ENCODE measurements at regions not wholly inside any gene's neighbourhood (a gene's known extent, or its start where the extent isn't known, plus 50 kb on each side); places are given as distances from the start of the nearest gene placed in this dataset.

DNA sequence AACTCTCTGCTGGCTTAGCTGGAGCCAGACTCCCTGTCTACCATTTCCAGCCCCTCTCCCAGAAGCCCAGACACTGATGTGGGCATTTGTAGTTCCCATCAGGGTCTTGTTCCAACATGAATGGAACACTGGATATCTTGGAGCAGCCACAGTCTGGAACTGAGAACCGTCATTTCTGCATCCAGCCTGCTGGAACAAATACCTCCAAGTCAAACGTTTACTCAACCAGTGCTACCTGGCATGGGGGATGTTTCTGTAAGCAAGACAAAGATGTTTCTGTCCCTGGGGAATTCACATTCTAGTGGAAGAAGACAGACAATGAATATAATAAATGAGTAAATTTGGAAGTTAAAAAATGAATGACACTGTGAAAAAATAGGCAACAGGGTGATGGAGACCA lies 70.8 kb upstream of the ZNF438 start:
- Histone ChIP-seq H2BK120ac (ENCODE audit: insufficient read depth, low read length, poor library complexity) (no peak overlapping the region), H4K12ac (ENCODE audit: low read depth, low read length) (no peak overlapping the region), H2AFZ (ENCODE audit: insufficient read depth, low read length, poor library complexity) (no peak overlapping the region), H2AK5ac (ENCODE audit: low read length) (no peak overlapping the region), H2BK12ac (ENCODE audit: low read length) (no peak overlapping the region), H3K27me3 (ENCODE audit: insufficient read depth, low read length) (no peaks in the 10 kb centered on the region), H3K36me3 (ENCODE audit: control insufficient read depth in 1 of 2, insufficient read depth in 2 of 2, low read length in 2 of 2) (no peaks in the 10 kb centered on the region), H2BK5ac (ENCODE audit: low read depth, low read length, poor library complexity) (no peak overlapping the region), H3K9ac (ENCODE audit: low read length) (no peak overlapping the region), H3K4me3 (ENCODE audit: low read depth, low read length) (no peak overlapping the region), H3K14ac (ENCODE audit: low read length) (no peak overlapping the region), H3K4ac (ENCODE audit: low read depth, low read length) (no peak overlapping the region), H4K8ac (ENCODE audit: low read depth, low read length) (no peak overlapping the region), H3K79me1 (ENCODE audit: low read length) (peaks cover 2% of the 10 kb centered on the region), H4K91ac (ENCODE audit: low read depth, low read length) (no peak overlapping the region), H3K79me2 (ENCODE audit: control insufficient read depth, insufficient read depth, low read length, poor library complexity) (no peaks in the 10 kb centered on the region), H3K9me3 (ENCODE audit: insufficient read depth, low read depth, low read length) (no peaks in the 10 kb centered on the region), H3K23ac (ENCODE audit: low read length) (no peak overlapping the region), H3K18ac (ENCODE audit: low read length) (no peak overlapping the region), H3K4me1 (ENCODE audit: control insufficient read depth in 1 of 2, insufficient read depth in 2 of 2, low read length in 2 of 2) (peaks cover 0 to 3% of the 10 kb centered on the region in 2 experiments), H3K4me2 (ENCODE audit: low read length) (no peak overlapping the region), H3K27ac (ENCODE audit: low read depth, low read length) (no peak overlapping the region)
- no peak for DNase-seq
- no CpG with 5 or more reads among the region's 2 CpGs for whole genome bisulfite sequencing (ENCODE audit: extremely low coverage, insufficient coverage, insufficient read length)

DNA sequence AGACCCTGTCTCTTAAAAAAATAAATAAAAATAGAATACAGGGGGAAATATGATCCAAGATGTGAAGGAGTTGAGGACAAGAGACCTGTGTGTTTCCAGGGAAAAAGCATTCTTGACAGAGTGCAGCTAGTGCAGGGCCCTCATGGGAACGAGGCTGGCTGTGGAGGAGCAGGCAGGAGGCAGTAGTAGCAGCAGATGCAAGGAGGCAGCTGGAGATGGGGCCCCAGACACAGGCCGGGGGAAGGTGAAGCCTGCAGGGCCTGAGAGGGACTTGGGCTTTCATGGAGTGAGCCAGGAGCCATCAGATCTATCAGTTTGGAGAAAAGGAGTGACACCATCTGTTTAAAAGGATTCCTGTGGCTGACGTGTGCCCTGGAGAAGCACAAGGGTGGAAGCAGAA lies 71.4 kb upstream of the ZNF438 start:
- Histone ChIP-seq H3K79me1 (ENCODE audit: low read length) (peaks cover 2% of the 10 kb centered on the region), H4K8ac (ENCODE audit: low read depth, low read length) (no peak overlapping the region), H3K27ac (ENCODE audit: low read depth, low read length) (no peak overlapping the region), H3K79me2 (ENCODE audit: control insufficient read depth, insufficient read depth, low read length, poor library complexity) (no peaks in the 10 kb centered on the region), H3K27me3 (ENCODE audit: insufficient read depth, low read length) (no peaks in the 10 kb centered on the region), H3K36me3 (ENCODE audit: control insufficient read depth in 1 of 2, insufficient read depth in 2 of 2, low read length in 2 of 2) (no peaks in the 10 kb centered on the region), H2AK5ac (ENCODE audit: low read length) (no peak overlapping the region), H3K4me2 (ENCODE audit: low read length) (no peak overlapping the region), H3K18ac (ENCODE audit: low read length) (no peak overlapping the region), H3K4ac (ENCODE audit: low read depth, low read length) (no peak overlapping the region), H3K14ac (ENCODE audit: low read length) (no peak overlapping the region), H3K4me3 (ENCODE audit: low read depth, low read length) (no peak overlapping the region), H3K23ac (ENCODE audit: low read length) (no peak overlapping the region), H2BK5ac (ENCODE audit: low read depth, low read length, poor library complexity) (no peak overlapping the region), H4K91ac (ENCODE audit: low read depth, low read length) (no peak overlapping the region), H2BK120ac (ENCODE audit: insufficient read depth, low read length, poor library complexity) (no peak overlapping the region), H4K12ac (ENCODE audit: low read depth, low read length) (no peak overlapping the region), H2AFZ (ENCODE audit: insufficient read depth, low read length, poor library complexity) (no peak overlapping the region), H3K9me3 (ENCODE audit: insufficient read depth, low read depth, low read length) (no peaks in the 10 kb centered on the region), H3K4me1 (ENCODE audit: control insufficient read depth in 1 of 2, insufficient read depth in 2 of 2, low read length in 2 of 2) (peaks cover 0 to 3% of the 10 kb centered on the region in 2 experiments), H3K9ac (ENCODE audit: low read length) (no peak overlapping the region), H2BK12ac (ENCODE audit: low read length) (no peak overlapping the region)
- WGBS (ENCODE audit: extremely low coverage, insufficient coverage, insufficient read length): no CpG with 5 or more reads among the region's 3 CpGs
- no peak for DNase-seq

- no peak overlapping the region for H2BK12ac ChIP-seq (ENCODE audit: low read length)
- no peak overlapping the region for H3K18ac ChIP-seq (ENCODE audit: low read length)
- no peak overlapping the region for H4K12ac ChIP-seq (ENCODE audit: low read depth, low read length)
- no peaks in the 10 kb centered on the region for H3K4me1 ChIP-seq (ENCODE audit: control insufficient read depth in 1 of 2, insufficient read depth in 2 of 2, low read length in 2 of 2)
- H3K23ac ChIP-seq (ENCODE audit: low read length): no peak overlapping the region
- no peak overlapping the region for H3K4me2 ChIP-seq (ENCODE audit: low read length)
- H2BK5ac ChIP-seq (ENCODE audit: low read depth, low read length, poor library complexity): no peak overlapping the region
- WGBS (ENCODE audit: extremely low coverage, insufficient coverage, insufficient read length): no CpG with 5 or more reads among the region's 3 CpGs
- H3K14ac ChIP-seq (ENCODE audit: low read length): no peak overlapping the region
- H3K9ac ChIP-seq (ENCODE audit: low read length): no peak overlapping the region
- no peak overlapping the region for H2AFZ ChIP-seq (ENCODE audit: insufficient read depth, low read length, poor library complexity)
- H3K4ac ChIP-seq (ENCODE audit: low read depth, low read length): no peak overlapping the region
- no peaks in the 10 kb centered on the region for H3K27me3 ChIP-seq (ENCODE audit: insufficient read depth, low read length)
- H3K79me1 ChIP-seq (ENCODE audit: low read length): no peaks in the 10 kb centered on the region
- no peak overlapping the region for H4K8ac ChIP-seq (ENCODE audit: low read depth, low read length)
- no peak overlapping the region for H2BK120ac ChIP-seq (ENCODE audit: insufficient read depth, low read length, poor library complexity)
- peaks cover 4% of the 10 kb centered on the region for H3K9me3 ChIP-seq (ENCODE audit: insufficient read depth, low read depth, low read length)
- no peak overlapping the region for H4K91ac ChIP-seq (ENCODE audit: low read depth, low read length)
- H2AK5ac ChIP-seq (ENCODE audit: low read length): no peak overlapping the region
- no peaks in the 10 kb centered on the region for H3K36me3 ChIP-seq (ENCODE audit: control insufficient read depth in 1 of 2, insufficient read depth in 2 of 2, low read length in 2 of 2)
- no peaks in the 10 kb centered on the region for H3K79me2 ChIP-seq (ENCODE audit: control insufficient read depth, insufficient read depth, low read length, poor library complexity)
- no peak overlapping the region for H3K4me3 ChIP-seq (ENCODE audit: low read depth, low read length)
- H3K27ac ChIP-seq (ENCODE audit: low read depth, low read length): no peak overlapping the region
- no peak for DNase-seq
Observed at GRCh38 chr10:31112961-31113360, 81.3 kb upstream of the ZNF438 start.

DNA sequence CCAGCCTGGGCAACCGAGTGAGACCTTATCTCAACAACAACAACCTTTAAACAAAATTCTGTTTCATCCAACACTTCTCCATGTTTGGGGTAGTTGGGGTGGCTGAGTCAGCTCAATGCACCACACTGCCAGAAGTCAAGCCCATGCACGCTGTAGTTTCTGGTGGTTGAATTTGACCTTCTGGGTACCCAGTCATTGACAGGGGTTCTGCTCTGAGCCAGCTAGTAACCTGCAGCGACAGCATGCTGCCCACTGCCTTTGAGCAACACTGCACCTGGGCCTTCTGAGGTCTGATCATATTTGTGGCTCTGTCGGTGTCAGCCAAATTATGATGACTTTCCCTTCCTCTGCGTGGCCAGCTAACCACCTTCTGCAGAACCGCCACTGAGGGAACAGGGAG lies 84.6 kb upstream of the ZNF438 start:
- no peak overlapping the region for H3K18ac ChIP-seq (ENCODE audit: low read length)
- no peaks in the 10 kb centered on the region for H3K79me1 ChIP-seq (ENCODE audit: low read length)
- H3K27ac ChIP-seq (ENCODE audit: low read depth, low read length): no peak overlapping the region
- H4K91ac ChIP-seq (ENCODE audit: low read depth, low read length): no peak overlapping the region
- no peak overlapping the region for H4K8ac ChIP-seq (ENCODE audit: low read depth, low read length)
- no peaks in the 10 kb centered on the region for H3K4me1 ChIP-seq (ENCODE audit: control insufficient read depth in 1 of 2, insufficient read depth in 2 of 2, low read length in 2 of 2)
- no peak overlapping the region for H3K4ac ChIP-seq (ENCODE audit: low read depth, low read length)
- no peak overlapping the region for H2BK120ac ChIP-seq (ENCODE audit: insufficient read depth, low read length, poor library complexity)
- WGBS (ENCODE audit: extremely low coverage, insufficient coverage, insufficient read length): no CpG with 5 or more reads among the region's 6 CpGs
- H4K12ac ChIP-seq (ENCODE audit: low read depth, low read length): no peak overlapping the region
- no peak overlapping the region for H2AFZ ChIP-seq (ENCODE audit: insufficient read depth, low read length, poor library complexity)
- H3K79me2 ChIP-seq (ENCODE audit: control insufficient read depth, insufficient read depth, low read length, poor library complexity): no peaks in the 10 kb centered on the region
- H2BK5ac ChIP-seq (ENCODE audit: low read depth, low read length, poor library complexity): no peak overlapping the region
- H3K27me3 ChIP-seq (ENCODE audit: insufficient read depth, low read length): no peaks in the 10 kb centered on the region
- H3K23ac ChIP-seq (ENCODE audit: low read length): no peak overlapping the region
- H3K14ac ChIP-seq (ENCODE audit: low read length): no peak overlapping the region
- no peak overlapping the region for H3K4me2 ChIP-seq (ENCODE audit: low read length)
- no peak overlapping the region for H2BK12ac ChIP-seq (ENCODE audit: low read length)
- no peak overlapping the region for H3K9ac ChIP-seq (ENCODE audit: low read length)
- no peak overlapping the region for H2AK5ac ChIP-seq (ENCODE audit: low read length)
- no peak for DNase-seq
- H3K4me3 ChIP-seq (ENCODE audit: low read depth, low read length): no peak overlapping the region
- H3K36me3 ChIP-seq (ENCODE audit: control insufficient read depth in 1 of 2, insufficient read depth in 2 of 2, low read length in 2 of 2): no peaks in the 10 kb centered on the region
- peaks cover 4% of the 10 kb centered on the region for H3K9me3 ChIP-seq (ENCODE audit: insufficient read depth, low read depth, low read length)
